WTC11 (cell line): ENCODE measurements at regions not wholly inside any gene's neighbourhood (a gene's known extent, or its start where the extent isn't known, plus 50 kb on each side); places are given as distances from the start of the nearest gene placed in this dataset.

Source experiments
- ATAC-seq: fragments of 200-7000 bp; cut with Tn5 transposase; 2 replicates; pipeline ENCODE4 v1.10.0; 2021; ENCODE audit warnings: mild to moderate bottlenecking, moderate library complexity
- CTCF ChIA-PET: fragments of 300-600 bp; sonication (Branson Sonifier 250); formaldehyde crosslinking; loops from one replicate; lab custom pipeline; 2021; ENCODE audit warnings: antibody characterized with exemption; lab: Charles Lee
- POLR2A ChIA-PET: fragments of 350-600 bp; sonication (Branson Sonifier 250); formaldehyde crosslinking; loops from one replicate; lab custom pipeline; 2021; ENCODE audit warnings: antibody characterized with exemption; lab: Charles Lee
- DNase-seq: peaks from one replicate; pipeline ENCODE4 v3.0.0; 2021; ENCODE audit warnings: low spot score
- H3K27ac Mint-ChIP-seq: 2 replicates; pipeline ENCODE4 v1.8.0; 2021; ENCODE audit warnings: mixed read lengths
- H3K27me3 Mint-ChIP-seq: 2 replicates; pipeline ENCODE4 v1.8.0; 2021; ENCODE audit warnings: low read depth, mild to moderate bottlenecking, moderate library complexity, mixed read lengths
- H3K36me3 Mint-ChIP-seq: 2 replicates; pipeline ENCODE4 v1.8.0; 2021; ENCODE audit warnings: mixed read lengths
- H3K4me1 Mint-ChIP-seq: 2 replicates; pipeline ENCODE4 v1.8.0; 2022; ENCODE audit warnings: mixed read lengths
- H3K4me3 Mint-ChIP-seq: 2 replicates; pipeline ENCODE4 v1.8.0; 2021; ENCODE audit warnings: mild to moderate bottlenecking, moderate library complexity, mixed read lengths
- H3K9me3 Mint-ChIP-seq: 2 replicates; pipeline ENCODE4 v1.8.0; 2021; ENCODE audit warnings: mixed read lengths
- CREM ChIP-seq: sonication (generic); formaldehyde crosslinking; IDR thresholded peaks from 2 replicates; pipeline ENCODE4 v1.8.1; 2022; ENCODE audit warnings: mild to moderate bottlenecking, missing genetic modification reagents, moderate library complexity
- ESRRA ChIP-seq: sonication (generic); formaldehyde crosslinking; IDR thresholded peaks from 2 replicates; pipeline ENCODE4 v1.8.1; 2022; ENCODE audit warnings: mild to moderate bottlenecking, missing genetic modification reagents, borderline replicate concordance
- ETV6 ChIP-seq: sonication (generic); formaldehyde crosslinking; IDR thresholded peaks from 2 replicates; pipeline ENCODE4 v1.8.1; 2022; ENCODE audit warnings: mild to moderate bottlenecking, missing genetic modification reagents
- FOXJ3 ChIP-seq: sonication (generic); formaldehyde crosslinking; IDR thresholded peaks from 2 replicates; pipeline ENCODE4 v1.9.0; 2021; ENCODE audit warnings: missing genetic modification reagents, mild to moderate bottlenecking, borderline replicate concordance
- FOXP1 ChIP-seq: sonication (generic); formaldehyde crosslinking; IDR thresholded peaks from 2 replicates; pipeline ENCODE4 v1.8.0; 2022; ENCODE audit warnings: missing genetic modification reagents, mild to moderate bottlenecking, moderate library complexity, borderline replicate concordance
- GABPB1 ChIP-seq: sonication (generic); formaldehyde crosslinking; IDR thresholded peaks from 2 replicates; pipeline ENCODE4 v1.8.1; 2023; ENCODE audit warnings: mild to moderate bottlenecking, missing genetic modification reagents
- GTF2I ChIP-seq: fragments of 250-450 bp; sonication (Bioruptor Pico); conservative IDR thresholded peaks from 2 replicates; pipeline ENCODE4 v1.4.0; 2021; ENCODE audit warnings: mild to moderate bottlenecking
- NFATC4 ChIP-seq: fragments of 250-450 bp; sonication (Bioruptor Pico); IDR thresholded peaks from 2 replicates; pipeline ENCODE4 v1.9.0; 2021; ENCODE audit warnings: mild to moderate bottlenecking
- NFYB ChIP-seq: sonication (generic); formaldehyde crosslinking; conservative IDR thresholded peaks from 2 replicates; pipeline ENCODE4 v1.8.0; 2022; ENCODE audit warnings: low read depth, missing genetic modification reagents
- NR1H2 ChIP-seq: sonication (generic); formaldehyde crosslinking; IDR thresholded peaks from 2 replicates; pipeline ENCODE4 v1.9.0; 2021; ENCODE audit warnings: mild to moderate bottlenecking, moderate library complexity, missing genetic modification reagents
- SOX15 ChIP-seq: fragments of 250-450 bp; sonication (Bioruptor Pico); IDR thresholded peaks from 2 replicates; pipeline ENCODE4 v1.9.0; 2021; ENCODE audit warnings: mild to moderate bottlenecking
- ZBTB21 ChIP-seq: sonication (generic); formaldehyde crosslinking; IDR thresholded peaks from 2 replicates; pipeline ENCODE4 v1.8.1; 2023; ENCODE audit warnings: mild to moderate bottlenecking, missing genetic modification reagents, borderline replicate concordance
- ZNF263 ChIP-seq: sonication (generic); formaldehyde crosslinking; IDR thresholded peaks from 2 replicates; pipeline ENCODE4 v1.8.1; 2022; ENCODE audit warnings: low read depth, mild to moderate bottlenecking, moderate library complexity, missing genetic modification reagents
- ZNF317 ChIP-seq: sonication (generic); formaldehyde crosslinking; IDR thresholded peaks from 2 replicates; pipeline ENCODE4 v1.8.1; 2023; ENCODE audit warnings: low read depth, mild to moderate bottlenecking, moderate library complexity, missing genetic modification reagents, borderline replicate concordance
- ZNF396 ChIP-seq: fragments of 250-450 bp; sonication (Bioruptor Pico); IDR thresholded peaks from 2 replicates; pipeline ENCODE4 v1.8.0; 2021; ENCODE audit warnings: mild to moderate bottlenecking, moderate library complexity, borderline replicate concordance
- TF ChIP-seq, protein P1 (sequence below): sonication (generic); formaldehyde crosslinking; conservative IDR thresholded peaks from 2 replicates; pipeline ENCODE4 v1.8.1; 2023; ENCODE audit warnings: mild to moderate bottlenecking, low read depth, missing genetic modification reagents, moderate library complexity
- TF ChIP-seq, protein P2 (sequence below): sonication (generic); formaldehyde crosslinking; IDR thresholded peaks from 2 replicates; pipeline ENCODE4 v1.8.1; 2022; ENCODE audit warnings: low read depth, mild to moderate bottlenecking, moderate library complexity, missing genetic modification reagents, borderline replicate concordance
- TF ChIP-seq, protein P3 (sequence below): sonication (generic); formaldehyde crosslinking; IDR thresholded peaks from 2 replicates; pipeline ENCODE4 v1.8.1; 2023; ENCODE audit warnings: mild to moderate bottlenecking, moderate library complexity, missing genetic modification reagents
- TF ChIP-seq, protein P4 (sequence below): fragments of 250-450 bp; sonication (Bioruptor Pico); conservative IDR thresholded peaks from 2 replicates; pipeline ENCODE4 v1.9.0; 2021; ENCODE audit warnings: mild to moderate bottlenecking
- TF ChIP-seq, protein P5 (sequence below): sonication (generic); formaldehyde crosslinking; IDR thresholded peaks from 2 replicates; pipeline ENCODE4 v1.8.1; 2023; ENCODE audit warnings: mild to moderate bottlenecking, missing genetic modification reagents, moderate library complexity
- TF ChIP-seq, protein P6 (sequence below): sonication (generic); formaldehyde crosslinking; IDR thresholded peaks from 2 replicates; pipeline ENCODE4 v1.8.1; 2022; ENCODE audit warnings: mild to moderate bottlenecking, moderate library complexity, missing genetic modification reagents
- TF ChIP-seq, protein P7 (sequence below): sonication (generic); formaldehyde crosslinking; IDR thresholded peaks from 2 replicates; pipeline ENCODE4 v1.8.1; 2023; ENCODE audit warnings: mild to moderate bottlenecking, missing genetic modification reagents, moderate library complexity

DNA sequence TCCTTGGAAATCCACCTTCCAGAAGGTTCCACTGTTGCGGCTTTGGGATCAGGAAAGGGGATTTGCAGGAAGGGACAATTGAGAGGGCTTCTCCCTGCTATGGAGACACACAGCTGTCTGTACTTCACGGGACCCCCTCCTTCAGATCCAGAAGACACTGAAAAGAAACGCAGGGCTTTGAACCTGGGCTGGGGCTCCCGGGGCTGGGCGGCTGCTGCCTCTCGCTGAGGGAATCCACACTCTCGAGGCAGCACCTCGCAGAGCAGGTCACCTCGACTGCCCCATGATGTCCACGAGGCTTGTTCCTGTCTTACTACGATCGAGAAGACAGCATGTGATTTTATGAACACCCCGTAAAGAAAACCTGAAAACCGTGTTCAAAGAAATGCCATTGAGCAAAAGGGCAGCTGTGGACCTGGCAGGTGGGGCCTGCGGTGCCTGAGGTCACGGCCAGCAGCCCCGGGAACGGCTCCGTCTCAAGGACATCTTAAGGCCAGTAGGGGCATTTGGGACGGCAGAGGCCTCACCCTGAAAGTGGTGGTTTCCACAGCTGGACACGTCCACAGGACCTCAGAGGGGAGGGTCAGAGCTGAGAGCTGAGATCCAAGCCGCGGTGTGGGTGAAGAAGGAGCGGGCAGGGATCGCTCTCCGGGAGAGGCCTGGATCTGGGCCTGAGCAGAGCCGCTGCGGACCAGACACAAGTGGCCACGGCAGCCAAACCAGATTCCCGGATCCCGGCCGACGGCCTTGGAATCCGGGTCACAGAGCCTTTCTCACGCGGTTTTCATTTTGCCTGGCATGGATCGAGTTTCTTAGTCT is 165.7 kb downstream of the RTP5 start (continued):
- TF ChIP-seq, protein P1, sequence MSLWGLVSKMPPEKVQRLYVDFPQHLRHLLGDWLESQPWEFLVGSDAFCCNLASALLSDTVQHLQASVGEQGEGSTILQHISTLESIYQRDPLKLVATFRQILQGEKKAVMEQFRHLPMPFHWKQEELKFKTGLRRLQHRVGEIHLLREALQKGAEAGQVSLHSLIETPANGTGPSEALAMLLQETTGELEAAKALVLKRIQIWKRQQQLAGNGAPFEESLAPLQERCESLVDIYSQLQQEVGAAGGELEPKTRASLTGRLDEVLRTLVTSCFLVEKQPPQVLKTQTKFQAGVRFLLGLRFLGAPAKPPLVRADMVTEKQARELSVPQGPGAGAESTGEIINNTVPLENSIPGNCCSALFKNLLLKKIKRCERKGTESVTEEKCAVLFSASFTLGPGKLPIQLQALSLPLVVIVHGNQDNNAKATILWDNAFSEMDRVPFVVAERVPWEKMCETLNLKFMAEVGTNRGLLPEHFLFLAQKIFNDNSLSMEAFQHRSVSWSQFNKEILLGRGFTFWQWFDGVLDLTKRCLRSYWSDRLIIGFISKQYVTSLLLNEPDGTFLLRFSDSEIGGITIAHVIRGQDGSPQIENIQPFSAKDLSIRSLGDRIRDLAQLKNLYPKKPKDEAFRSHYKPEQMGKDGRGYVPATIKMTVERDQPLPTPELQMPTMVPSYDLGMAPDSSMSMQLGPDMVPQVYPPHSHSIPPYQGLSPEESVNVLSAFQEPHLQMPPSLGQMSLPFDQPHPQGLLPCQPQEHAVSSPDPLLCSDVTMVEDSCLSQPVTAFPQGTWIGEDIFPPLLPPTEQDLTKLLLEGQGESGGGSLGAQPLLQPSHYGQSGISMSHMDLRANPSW, result no peak
- TF ChIP-seq, protein P2, sequence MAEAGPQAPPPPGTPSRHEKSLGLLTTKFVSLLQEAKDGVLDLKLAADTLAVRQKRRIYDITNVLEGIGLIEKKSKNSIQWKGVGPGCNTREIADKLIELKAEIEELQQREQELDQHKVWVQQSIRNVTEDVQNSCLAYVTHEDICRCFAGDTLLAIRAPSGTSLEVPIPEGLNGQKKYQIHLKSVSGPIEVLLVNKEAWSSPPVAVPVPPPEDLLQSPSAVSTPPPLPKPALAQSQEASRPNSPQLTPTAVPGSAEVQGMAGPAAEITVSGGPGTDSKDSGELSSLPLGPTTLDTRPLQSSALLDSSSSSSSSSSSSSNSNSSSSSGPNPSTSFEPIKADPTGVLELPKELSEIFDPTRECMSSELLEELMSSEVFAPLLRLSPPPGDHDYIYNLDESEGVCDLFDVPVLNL (CRISPR knock-in tag), result no peak
- TF ChIP-seq FOXJ3 (no peak), NFATC4 (CRISPR knock-in tag) (no peak), ESRRA (CRISPR knock-in tag) (no peak), CREM (CRISPR knock-in tag) (no peak)
- TF ChIP-seq, protein P3, sequence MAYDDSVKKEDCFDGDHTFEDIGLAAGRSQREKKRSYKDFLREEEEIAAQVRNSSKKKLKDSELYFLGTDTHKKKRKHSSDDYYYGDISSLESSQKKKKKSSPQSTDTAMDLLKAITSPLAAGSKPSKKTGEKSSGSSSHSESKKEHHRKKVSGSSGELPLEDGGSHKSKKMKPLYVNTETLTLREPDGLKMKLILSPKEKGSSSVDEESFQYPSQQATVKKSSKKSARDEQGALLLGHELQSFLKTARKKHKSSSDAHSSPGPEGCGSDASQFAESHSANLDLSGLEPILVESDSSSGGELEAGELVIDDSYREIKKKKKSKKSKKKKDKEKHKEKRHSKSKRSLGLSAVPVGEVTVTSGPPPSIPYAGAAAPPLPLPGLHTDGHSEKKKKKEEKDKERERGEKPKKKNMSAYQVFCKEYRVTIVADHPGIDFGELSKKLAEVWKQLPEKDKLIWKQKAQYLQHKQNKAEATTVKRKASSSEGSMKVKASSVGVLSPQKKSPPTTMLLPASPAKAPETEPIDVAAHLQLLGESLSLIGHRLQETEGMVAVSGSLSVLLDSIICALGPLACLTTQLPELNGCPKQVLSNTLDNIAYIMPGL (CRISPR knock-in tag), result no peak

DNA sequence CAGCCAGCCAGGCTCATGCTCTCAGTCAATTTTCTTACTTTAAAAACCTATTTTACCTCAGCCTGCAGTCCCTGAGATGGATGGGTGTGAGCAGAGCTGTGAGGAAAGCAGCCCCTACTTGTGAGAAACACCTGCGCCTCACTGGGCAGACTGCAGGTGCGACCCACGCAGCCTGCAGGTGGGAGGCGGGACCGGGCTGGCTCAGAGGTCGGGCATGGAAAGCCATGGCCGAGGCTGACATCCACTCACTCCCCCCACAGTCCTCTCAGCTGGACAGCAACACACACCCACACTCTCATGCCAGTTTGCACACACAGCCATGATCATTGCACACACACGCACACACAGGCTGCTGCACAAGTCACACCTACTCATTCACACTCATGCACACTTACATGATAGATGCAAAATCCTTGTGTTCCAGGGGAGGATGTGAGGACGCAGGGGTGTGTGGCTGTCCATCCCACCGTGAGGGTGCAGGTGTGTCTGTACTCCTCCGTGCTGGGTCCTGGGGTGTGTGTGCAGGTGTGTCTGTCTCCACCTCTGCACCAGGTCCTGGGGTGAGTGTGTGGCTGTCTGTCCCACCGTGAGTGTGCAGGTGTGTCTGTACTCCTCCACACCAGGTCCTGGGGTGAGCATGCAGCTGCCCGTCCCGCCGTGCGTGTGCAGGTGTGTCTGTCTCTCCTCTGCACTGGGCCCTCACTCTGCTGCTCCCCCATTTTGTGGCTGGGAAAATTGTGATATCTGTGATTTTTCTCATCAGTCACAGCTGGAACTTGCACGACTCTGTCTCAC is 166.5 kb downstream of the RTP5 start:
- H3K9me3 Mint-ChIP-seq, result no peaks in the 10 kb centered on the region
- DNase-seq, result no peak
- H3K27ac Mint-ChIP-seq, result no peak overlapping the region
- no peak for ATAC-seq
- POLR2A ChIA-PET, result no interaction called here
- no peaks in the 10 kb centered on the region for H3K36me3 Mint-ChIP-seq
- CTCF ChIA-PET, result interaction anchor here (1.1 kb wide), 1 partner anchor 85 kb away, joined by 3 read pairs; no protein-coding TSS in a partner anchor
- H3K27me3 Mint-ChIP-seq, result peaks cover 96% of the 10 kb centered on the region
- no peak overlapping the region for H3K4me3 Mint-ChIP-seq
- peaks cover 5% of the 10 kb centered on the region for H3K4me1 Mint-ChIP-seq
- no peak for TF ChIP-seq GTF2I (CRISPR knock-in tag)
- no peak for TF ChIP-seq ZNF263 (CRISPR knock-in tag)
- TF ChIP-seq ETV6, result no peak
- TF ChIP-seq NR1H2 (CRISPR knock-in tag), result no peak
- TF ChIP-seq, protein P4, sequence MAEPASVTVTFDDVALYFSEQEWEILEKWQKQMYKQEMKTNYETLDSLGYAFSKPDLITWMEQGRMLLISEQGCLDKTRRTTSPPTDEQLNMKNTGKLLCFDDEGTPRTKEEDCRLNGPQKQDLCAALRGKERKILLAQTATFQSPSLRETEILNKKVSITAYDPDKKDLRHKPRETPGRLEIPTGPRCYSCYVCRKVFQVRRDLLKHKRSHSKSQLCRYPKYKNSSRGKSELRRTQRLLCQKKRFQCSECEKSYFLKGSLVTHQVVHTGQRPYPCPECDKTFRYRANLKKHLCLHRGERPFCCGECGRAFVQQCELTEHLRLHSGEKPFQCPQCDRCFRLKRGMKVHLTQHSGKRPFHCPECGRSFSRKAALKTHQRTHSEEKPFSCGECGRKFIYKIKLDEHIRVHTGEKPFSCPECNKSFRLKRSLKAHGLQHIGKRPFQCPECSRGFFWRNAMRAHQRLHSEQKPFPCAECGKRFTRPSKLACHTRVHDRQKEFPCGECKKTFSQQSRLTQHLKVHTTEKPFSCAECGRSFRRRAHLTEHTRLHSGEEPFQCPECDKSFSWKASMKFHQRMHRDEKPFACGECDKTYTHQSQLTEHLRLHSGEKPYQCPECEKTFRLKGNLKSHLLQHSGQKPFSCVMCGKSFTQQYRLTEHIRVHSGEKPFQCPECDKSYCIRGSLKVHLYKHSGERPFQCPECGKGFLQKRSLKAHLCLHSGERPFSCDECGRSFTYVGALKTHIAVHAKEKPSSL (CRISPR knock-in tag), result no peak
- TF ChIP-seq, protein P5, sequence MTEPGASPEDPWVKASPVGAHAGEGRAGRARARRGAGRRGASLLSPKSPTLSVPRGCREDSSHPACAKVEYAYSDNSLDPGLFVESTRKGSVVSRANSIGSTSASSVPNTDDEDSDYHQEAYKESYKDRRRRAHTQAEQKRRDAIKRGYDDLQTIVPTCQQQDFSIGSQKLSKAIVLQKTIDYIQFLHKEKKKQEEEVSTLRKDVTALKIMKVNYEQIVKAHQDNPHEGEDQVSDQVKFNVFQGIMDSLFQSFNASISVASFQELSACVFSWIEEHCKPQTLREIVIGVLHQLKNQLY (CRISPR knock-in tag), result no peak
- no peak for TF ChIP-seq SOX15
- no peak for TF ChIP-seq NFYB (CRISPR knock-in tag)
- TF ChIP-seq, protein P6, sequence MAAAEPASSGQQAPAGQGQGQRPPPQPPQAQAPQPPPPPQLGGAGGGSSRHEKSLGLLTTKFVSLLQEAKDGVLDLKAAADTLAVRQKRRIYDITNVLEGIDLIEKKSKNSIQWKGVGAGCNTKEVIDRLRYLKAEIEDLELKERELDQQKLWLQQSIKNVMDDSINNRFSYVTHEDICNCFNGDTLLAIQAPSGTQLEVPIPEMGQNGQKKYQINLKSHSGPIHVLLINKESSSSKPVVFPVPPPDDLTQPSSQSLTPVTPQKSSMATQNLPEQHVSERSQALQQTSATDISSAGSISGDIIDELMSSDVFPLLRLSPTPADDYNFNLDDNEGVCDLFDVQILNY, result no peak
- TF ChIP-seq ZNF396 (CRISPR knock-in tag), result no peak
- no peak for TF ChIP-seq ESRRA (CRISPR knock-in tag)
- no peak for TF ChIP-seq ZNF317 (CRISPR knock-in tag)
- TF ChIP-seq FOXP1, result no peak
- TF ChIP-seq ZBTB21 (CRISPR knock-in tag), result no peak
- TF ChIP-seq, protein P7, sequence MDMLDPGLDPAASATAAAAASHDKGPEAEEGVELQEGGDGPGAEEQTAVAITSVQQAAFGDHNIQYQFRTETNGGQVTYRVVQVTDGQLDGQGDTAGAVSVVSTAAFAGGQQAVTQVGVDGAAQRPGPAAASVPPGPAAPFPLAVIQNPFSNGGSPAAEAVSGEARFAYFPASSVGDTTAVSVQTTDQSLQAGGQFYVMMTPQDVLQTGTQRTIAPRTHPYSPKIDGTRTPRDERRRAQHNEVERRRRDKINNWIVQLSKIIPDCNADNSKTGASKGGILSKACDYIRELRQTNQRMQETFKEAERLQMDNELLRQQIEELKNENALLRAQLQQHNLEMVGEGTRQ, result no peak
- TF ChIP-seq GABPB1 (CRISPR knock-in tag), result no peak
